ENCODE measurements at regions not wholly inside any gene's neighbourhood (a gene's known extent, or its start where the extent isn't known, plus 50 kb on each side); places are given as distances from the start of the nearest gene placed in this dataset.

DNA sequence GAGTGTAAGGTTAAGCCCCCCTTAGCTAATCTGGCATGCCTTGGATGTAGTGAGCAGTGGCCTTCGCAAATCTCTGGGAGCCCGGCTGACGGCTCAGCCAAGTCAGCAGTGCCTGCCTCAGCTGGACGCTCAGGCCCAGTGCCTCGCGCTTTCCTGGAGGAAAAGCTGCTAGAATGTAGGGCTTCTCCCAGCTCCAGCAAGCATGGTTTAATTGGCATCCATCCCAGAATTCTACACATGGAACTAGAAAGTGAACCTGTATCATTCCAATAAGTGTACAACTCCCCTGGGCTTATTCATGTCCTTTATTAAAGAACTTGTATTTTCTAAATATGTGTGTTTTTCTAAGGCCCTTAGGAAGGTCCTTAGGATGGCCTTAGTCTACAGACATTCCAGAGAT, 287.8 kb upstream of the SHH start:
- no peak overlapping the region for H3K4me3 ChIP-seq (replicated peaks in 1 of 2; ENCODE audit: low read depth in 2 of 2, low read length in 2 of 2)
- no peak for DNase-seq (ENCODE audit: low read depth in 2 of 2)
- TF ChIP-seq, protein P1, sequence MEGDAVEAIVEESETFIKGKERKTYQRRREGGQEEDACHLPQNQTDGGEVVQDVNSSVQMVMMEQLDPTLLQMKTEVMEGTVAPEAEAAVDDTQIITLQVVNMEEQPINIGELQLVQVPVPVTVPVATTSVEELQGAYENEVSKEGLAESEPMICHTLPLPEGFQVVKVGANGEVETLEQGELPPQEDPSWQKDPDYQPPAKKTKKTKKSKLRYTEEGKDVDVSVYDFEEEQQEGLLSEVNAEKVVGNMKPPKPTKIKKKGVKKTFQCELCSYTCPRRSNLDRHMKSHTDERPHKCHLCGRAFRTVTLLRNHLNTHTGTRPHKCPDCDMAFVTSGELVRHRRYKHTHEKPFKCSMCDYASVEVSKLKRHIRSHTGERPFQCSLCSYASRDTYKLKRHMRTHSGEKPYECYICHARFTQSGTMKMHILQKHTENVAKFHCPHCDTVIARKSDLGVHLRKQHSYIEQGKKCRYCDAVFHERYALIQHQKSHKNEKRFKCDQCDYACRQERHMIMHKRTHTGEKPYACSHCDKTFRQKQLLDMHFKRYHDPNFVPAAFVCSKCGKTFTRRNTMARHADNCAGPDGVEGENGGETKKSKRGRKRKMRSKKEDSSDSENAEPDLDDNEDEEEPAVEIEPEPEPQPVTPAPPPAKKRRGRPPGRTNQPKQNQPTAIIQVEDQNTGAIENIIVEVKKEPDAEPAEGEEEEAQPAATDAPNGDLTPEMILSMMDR (IDR thresholded peaks at IDR 0.05; ENCODE audit: low read depth, low read length) = no peak

DNA sequence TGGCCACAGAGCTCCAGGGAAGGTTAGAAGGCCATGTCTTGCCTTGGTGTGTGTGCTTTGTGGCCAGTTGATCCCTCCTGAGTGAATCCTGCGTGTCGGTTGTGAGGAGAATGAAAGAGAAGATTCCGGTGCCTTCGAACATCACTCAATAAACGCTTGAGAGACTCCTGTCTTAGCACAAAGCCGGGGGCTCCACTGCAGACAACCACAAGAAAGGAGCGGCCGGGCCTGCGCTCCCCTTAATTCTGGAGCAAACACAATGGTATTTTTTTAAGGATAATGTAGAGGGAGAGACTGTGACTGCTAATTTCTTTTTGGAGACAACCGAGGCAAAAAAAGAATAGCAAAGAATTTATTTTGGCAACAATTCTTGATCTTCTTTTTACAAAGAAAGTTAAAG, 286.8 kb upstream of the SHH start:
- no peak overlapping the region for H3K4me3 ChIP-seq (replicated peaks in 1 of 2; ENCODE audit: low read depth in 2 of 2, low read length in 2 of 2)
- no peak for DNase-seq (ENCODE audit: low read depth in 2 of 2)
- TF ChIP-seq, protein P1 (IDR thresholded peaks at IDR 0.05; ENCODE audit: low read depth, low read length) = no peak

DNA sequence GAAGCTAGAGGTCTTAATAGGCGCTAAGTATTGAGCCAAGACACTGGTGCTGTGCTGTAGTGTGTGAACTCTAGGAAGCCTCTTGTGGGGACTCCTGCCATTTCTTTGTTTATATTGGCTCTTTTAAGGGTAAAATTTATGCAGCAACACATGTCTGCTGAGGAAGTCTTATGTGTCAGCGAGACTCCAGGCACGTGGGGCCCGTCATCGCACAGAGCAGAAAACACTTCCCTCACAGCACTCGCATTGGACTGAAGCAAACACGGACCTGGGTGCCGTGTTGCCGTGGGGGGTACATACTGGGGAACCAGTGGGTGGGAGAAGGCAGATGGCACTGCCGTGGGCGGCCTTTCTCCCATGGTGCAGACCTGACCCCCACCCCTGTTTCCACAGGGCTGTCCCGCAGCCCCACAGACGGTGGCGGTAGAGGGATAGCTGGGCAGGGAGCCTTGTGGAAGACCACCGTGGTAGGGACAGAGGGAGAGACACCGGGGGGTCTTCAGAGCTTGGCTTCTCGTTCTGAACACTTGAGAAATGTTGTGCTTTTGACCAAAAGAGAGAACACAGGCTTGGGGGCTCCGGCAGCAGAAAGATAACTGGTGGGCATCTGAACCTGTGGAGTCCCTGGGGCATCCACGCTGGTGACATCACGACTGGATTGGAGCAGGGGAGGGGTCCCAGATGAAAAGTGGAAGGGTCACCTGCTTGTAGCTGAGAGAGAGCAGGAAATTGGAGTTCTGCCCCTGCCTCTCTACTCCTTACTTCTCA, 284.7 kb upstream of the SHH start:
- H3K4me3 ChIP-seq (replicated peaks in 1 of 2; ENCODE audit: low read depth in 2 of 2, low read length in 2 of 2) = no peak overlapping the region
- DNase-seq (ENCODE audit: low read depth in 2 of 2) = peak in 1 of 2 donors; percentile 3
- TF ChIP-seq, protein P1 (IDR thresholded peaks at IDR 0.05; ENCODE audit: low read depth, low read length) = no peak

DNA sequence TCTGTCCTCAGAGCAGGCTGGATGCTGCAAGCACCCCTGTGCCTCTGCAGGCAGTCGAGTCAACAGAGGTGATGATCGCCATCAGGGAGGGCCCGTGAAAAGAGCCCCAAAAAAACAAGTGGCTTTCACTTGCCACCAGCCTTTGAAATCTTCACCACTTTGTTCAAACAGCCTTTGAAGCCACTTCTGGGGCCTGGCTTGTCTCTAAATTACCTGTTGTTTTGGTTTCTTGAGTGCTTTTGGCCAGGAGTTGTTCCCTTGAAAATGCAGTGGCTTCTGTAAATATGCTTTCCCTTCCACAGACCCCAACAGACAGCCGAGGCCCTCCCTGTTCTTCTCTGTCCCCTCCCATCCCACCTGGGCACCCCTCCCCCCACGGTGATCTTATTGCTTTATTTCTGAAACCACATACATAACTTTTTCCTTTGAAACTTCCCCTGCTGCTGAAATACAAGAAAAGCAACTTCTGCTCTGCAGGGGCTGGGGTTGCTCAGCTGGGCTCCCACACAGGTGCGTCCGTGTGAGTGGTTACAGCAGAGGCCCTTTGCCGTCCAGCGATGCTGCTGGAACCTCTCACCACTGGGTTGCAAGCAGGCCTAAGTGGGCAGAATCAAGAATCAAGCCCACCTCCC, 283.8 kb upstream of the SHH start:
- no peak overlapping the region for H3K4me3 ChIP-seq (replicated peaks in 1 of 2; ENCODE audit: low read depth in 2 of 2, low read length in 2 of 2)
- TF ChIP-seq, protein P1 (IDR thresholded peaks at IDR 0.05; ENCODE audit: low read depth, low read length) = no peak
- DNase-seq (ENCODE audit: low read depth in 2 of 2) = no peak

DNA sequence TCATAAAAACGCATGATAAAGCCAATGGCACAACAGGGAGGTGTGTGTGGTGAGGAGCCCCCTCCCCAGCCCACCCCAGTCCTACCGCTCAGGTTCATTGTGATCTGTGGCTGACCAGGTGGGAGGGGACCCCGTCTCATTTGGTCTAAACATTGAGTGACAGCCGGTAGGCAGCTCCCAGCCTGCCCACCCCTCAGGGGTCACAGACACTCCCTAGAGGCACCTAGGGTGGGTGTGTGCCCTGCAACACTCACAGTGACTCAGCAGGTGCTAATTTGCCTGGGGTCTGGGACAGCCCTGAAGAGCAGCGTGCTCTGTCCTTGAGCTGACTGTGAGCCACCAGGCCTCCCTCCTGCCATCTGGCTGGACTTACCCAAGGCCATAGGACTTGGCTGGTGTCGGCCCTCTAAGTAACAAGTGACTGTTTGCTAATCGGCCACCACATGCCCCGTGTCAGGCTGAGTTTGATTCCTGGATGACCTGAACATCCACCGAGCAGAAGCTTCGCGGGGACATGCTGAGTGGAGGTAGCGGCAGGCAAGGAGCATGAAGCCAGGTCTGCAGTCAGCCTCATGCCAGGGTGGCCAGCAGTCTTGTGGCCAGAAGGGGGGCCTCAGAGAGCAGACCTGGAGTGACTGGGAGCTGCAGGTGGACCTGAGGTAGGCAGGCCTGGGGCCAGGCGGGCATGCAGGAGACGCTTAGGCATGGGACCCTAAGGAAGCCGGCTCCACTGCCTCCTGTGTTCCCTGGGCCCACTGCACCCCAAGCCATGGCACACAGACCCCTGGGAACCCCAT, 282.3 kb upstream of the SHH start:
- TF ChIP-seq, protein P1 (IDR thresholded peaks at IDR 0.05; ENCODE audit: low read depth, low read length) = no peak
- no peak for DNase-seq (ENCODE audit: low read depth in 2 of 2)
- no peak overlapping the region for H3K4me3 ChIP-seq (replicated peaks in 1 of 2; ENCODE audit: low read depth in 2 of 2, low read length in 2 of 2)

DNA sequence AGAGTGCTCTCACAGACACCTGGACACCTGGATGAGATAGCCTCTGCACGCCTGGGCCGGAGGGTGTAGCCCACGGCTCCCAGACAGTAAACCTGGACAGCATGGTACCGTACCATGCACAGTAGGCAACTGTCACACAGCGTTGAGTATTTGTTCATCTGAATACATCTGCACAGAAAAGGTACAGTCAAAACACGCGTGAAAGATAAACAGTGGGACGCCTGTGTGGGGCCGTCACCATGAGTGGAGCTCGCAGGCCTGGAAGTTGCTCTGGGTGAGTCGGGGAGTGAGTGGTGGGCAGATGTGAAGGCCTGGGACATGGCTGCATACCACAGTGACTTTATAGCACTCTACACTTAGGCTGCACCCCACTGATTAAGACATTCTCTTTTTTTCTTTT, 280.0 kb upstream of the SHH start:
- no peak for DNase-seq (ENCODE audit: low read depth in 2 of 2)
- H3K4me3 ChIP-seq (replicated peaks in 1 of 2; ENCODE audit: low read depth in 2 of 2, low read length in 2 of 2) = no peak overlapping the region
- TF ChIP-seq, protein P1 (IDR thresholded peaks at IDR 0.05; ENCODE audit: low read depth, low read length) = no peak
